HCT116 (cell line): ENCODE measurements at regions not wholly inside any gene's neighbourhood (a gene's known extent, or its start where the extent isn't known, plus 50 kb on each side); places are given as distances from the start of the nearest gene placed in this dataset.

Experiments used
- ATAC-seq: fragments of 200-7000 bp; cut with Tn5 transposase; 2 replicates; pipeline ENCODE4 v1.9.1; 2020; ENCODE audit warnings: mild to moderate bottlenecking, moderate library complexity
- BruUV-seq: library from RNA; stranded (reverse); fragments of 400-500 nt; replicated peaks from 2 replicates; lab custom pipeline; 2021; lab: Mats Ljungman, UMichigan
- CTCF ChIA-PET: fragments of 300-600 bp; sonication (Branson Sonifier 250); formaldehyde crosslinking; loops from one replicate; lab custom pipeline; 2021; ENCODE audit warnings: antibody characterized with exemption; lab: Charles Lee
- POLR2A ChIA-PET: fragments of 300-600, 350-600 bp; sonication (Branson Sonifier 250); formaldehyde crosslinking; loops from one replicate; lab custom pipeline; 2021; ENCODE audit warnings: antibody characterized with exemption; lab: Charles Lee
- RAD21 ChIA-PET, 2 experiments: fragments of 300-600 bp; sonication (Branson Sonifier 250); formaldehyde crosslinking; loops; one replicate each; lab custom pipeline; 2023; ENCODE audit warnings: low total read pairs in 2 of 2; ENCODE audit not compliant: uncharacterized antibody in 2 of 2, unreplicated experiment in 2 of 2, low non-redundant PET in 1 of 2; lab: Charles Lee
- DNase-seq: peaks from one replicate; pipeline ENCODE4 v3.0.0-alpha.2; 2010; ENCODE audit warnings: low read depth, low spot score
- H2AFZ ChIP-seq: fragments of 200-600 bp; shearing (Covaris generic), sonication (generic); 2 replicates; pipeline ENCODE4 v1.6.1; 2017; ENCODE audit warnings: low read depth, mixed run types, mixed read lengths, antibody characterized with exemption, low read length; ENCODE audit not compliant: poor library complexity, severe bottlenecking
- H3K27ac ChIP-seq: 2 replicates; pipeline ENCODE4 v1.5.1; 2012; ENCODE audit warnings: low read depth, low read length
- H3K27me3 ChIP-seq: fragments of 200-600 bp; sonication (generic); 2 replicates; pipeline ENCODE4 v1.6.1; 2016; ENCODE audit warnings: mixed run types, low read length, mixed read lengths; ENCODE audit not compliant: insufficient read depth
- H3K36me3 ChIP-seq, 2 experiments: fragments of 200-500 bp in 1 of 2; fragments of 200-600 bp in 1 of 2; sonication (Bioruptor generic) in 1 of 2; sonication (generic) in 1 of 2; 2 replicates each; pipeline versions ENCODE4 v1.5.1 to v1.6.1; 2014 to 2016; ENCODE audit warnings: low read length in 2 of 2, inconsistent platforms in 1 of 2, mixed read lengths in 1 of 2, mixed run types in 1 of 2; ENCODE audit not compliant: insufficient read depth in 2 of 2, control insufficient read depth in 1 of 2
- H3K4me1 ChIP-seq, 2 experiments: fragments of 200-600 bp in 1 of 2; sonication (generic) in 1 of 2; 2 replicates each; pipeline versions ENCODE4 v1.5.1 to v1.6.1; 2012 to 2017; ENCODE audit warnings: low read length in 2 of 2, inconsistent platforms in 1 of 2, mild to moderate bottlenecking in 1 of 2, mixed read lengths in 1 of 2, mixed run types in 1 of 2, moderate library complexity in 1 of 2; ENCODE audit not compliant: insufficient read depth in 2 of 2, control insufficient read depth in 1 of 2
- H3K4me2 ChIP-seq: fragments of 200-600 bp; sonication (generic); 2 replicates; pipeline ENCODE4 v1.6.1; 2017; ENCODE audit warnings: mixed run types, low read length, mixed read lengths
- H3K4me3 ChIP-seq, 2 experiments: fragments of 200-600 bp in 1 of 2; sonication (generic) in 1 of 2; replicated peaks in 1 of 2; 2 replicates each; pipeline ENCODE4 v1.5.1; 2011 to 2016; ENCODE audit warnings: low read length in 2 of 2, control low read depth in 1 of 2, low read depth in 1 of 2, mild to moderate bottlenecking in 1 of 2, mixed read lengths in 1 of 2, mixed run types in 1 of 2
- H3K79me2 ChIP-seq: fragments of 200-600 bp; sonication (generic); 2 replicates; pipeline ENCODE4 v1.6.1; 2017; ENCODE audit warnings: mild to moderate bottlenecking, mixed run types, low read length, moderate library complexity, mixed read lengths; ENCODE audit not compliant: insufficient read depth
- H3K9ac ChIP-seq: fragments of 200-600 bp; sonication (generic); 2 replicates; pipeline ENCODE4 v1.6.1; 2016; ENCODE audit warnings: low read length, mixed read lengths
- H3K9me2 ChIP-seq: fragments of 200-600 bp; sonication (generic), shearing (Covaris generic); 2 replicates; pipeline ENCODE4 v1.6.1; 2017; ENCODE audit warnings: mixed run types, mild to moderate bottlenecking, moderate library complexity; ENCODE audit not compliant: insufficient read depth
- H3K9me3 ChIP-seq, 2 experiments: fragments of 200-500 bp in 1 of 2; fragments of 200-600 bp in 1 of 2; sonication (Bioruptor generic) in 1 of 2; sonication (generic) in 1 of 2; 2 replicates each; pipeline ENCODE4 v1.6.1; 2014 to 2017; ENCODE audit warnings: low read length in 2 of 2, mixed read lengths in 2 of 2, inconsistent platforms in 1 of 2, low read depth in 1 of 2, mild to moderate bottlenecking in 1 of 2, mixed run types in 1 of 2, moderate library complexity in 1 of 2; ENCODE audit not compliant: control insufficient read depth in 1 of 2, insufficient read depth in 1 of 2
- H4K20me1 ChIP-seq: fragments of 200-600 bp; sonication (generic), shearing (Covaris generic); 2 replicates; pipeline ENCODE4 v1.6.1; 2017; ENCODE audit warnings: mixed run types, mild to moderate bottlenecking, moderate library complexity; ENCODE audit not compliant: insufficient read depth
- EGR1 ChIP-seq: IDR thresholded peaks from 2 replicates; pipeline ENCODE4 v1.6.1; 2012; ENCODE audit warnings: low read depth
- ELF1 ChIP-seq: IDR thresholded peaks from 2 replicates; pipeline ENCODE4 v1.6.1; 2012; ENCODE audit warnings: low read depth, borderline replicate concordance
- EZH2 ChIP-seq: fragments of 200-600 bp; sonication (generic); IDR thresholded peaks from 2 replicates; pipeline ENCODE4 v1.6.1; 2017; ENCODE audit warnings: antibody characterized with exemption, mixed run types
- FOSL1 ChIP-seq: IDR thresholded peaks from 2 replicates; pipeline ENCODE4 v1.6.1; 2012; ENCODE audit warnings: low read depth
- JUND ChIP-seq: IDR thresholded peaks from 2 replicates; pipeline ENCODE4 v1.6.1; 2012
- POLR2AphosphoS5 ChIP-seq: IDR thresholded peaks from 2 replicates; pipeline ENCODE4 v1.6.1; 2011; ENCODE audit warnings: mild to moderate bottlenecking, low read depth, low read length, moderate library complexity
- RAD21 ChIP-seq: IDR thresholded peaks from 2 replicates; pipeline ENCODE4 v1.6.1; 2012; ENCODE audit warnings: low read depth, mild to moderate bottlenecking
- SP1 ChIP-seq: IDR thresholded peaks from 2 replicates; pipeline ENCODE4 v1.6.1; 2012; ENCODE audit warnings: low read depth
- SRF ChIP-seq: IDR thresholded peaks from 2 replicates; pipeline ENCODE4 v1.6.1; 2012; ENCODE audit warnings: low read depth
- TCF7L2 ChIP-seq: IDR thresholded peaks from 2 replicates; pipeline ENCODE4 v1.7.0; 2011; ENCODE audit warnings: borderline replicate concordance, inconsistent platforms; ENCODE audit not compliant: insufficient read depth, insufficient read length; ENCODE audit errors: extremely low read depth
- ZFX ChIP-seq: fragments of 450-650 bp; IDR thresholded peaks from 2 replicates; pipeline ENCODE4 v1.6.1; 2017
- intact Hi-C: fragments of 100-400 bp; cut with micrococcal nuclease; formaldehyde crosslinking; loops from 2 replicates; pipeline ENCODE4 v1.10.0; 2022
- TF ChIP-seq, protein P1 (sequence below), 3 experiments: fragments of 200-600 bp in 1 of 3; sonication (generic) in 1 of 3; IDR thresholded peaks in 2 of 3; conservative IDR thresholded peaks in 1 of 3; 2 replicates each; pipeline ENCODE4 v1.5.1; 2012 to 2017; ENCODE audit warnings: low read depth in 2 of 3, low read length in 2 of 3, antibody characterized with exemption in 1 of 3, borderline replicate concordance in 1 of 3, control low read depth in 1 of 3, mild to moderate bottlenecking in 1 of 3, mixed read lengths in 1 of 3, mixed run types in 1 of 3, moderate library complexity in 1 of 3; ENCODE audit not compliant: insufficient read depth in 1 of 3

DNA sequence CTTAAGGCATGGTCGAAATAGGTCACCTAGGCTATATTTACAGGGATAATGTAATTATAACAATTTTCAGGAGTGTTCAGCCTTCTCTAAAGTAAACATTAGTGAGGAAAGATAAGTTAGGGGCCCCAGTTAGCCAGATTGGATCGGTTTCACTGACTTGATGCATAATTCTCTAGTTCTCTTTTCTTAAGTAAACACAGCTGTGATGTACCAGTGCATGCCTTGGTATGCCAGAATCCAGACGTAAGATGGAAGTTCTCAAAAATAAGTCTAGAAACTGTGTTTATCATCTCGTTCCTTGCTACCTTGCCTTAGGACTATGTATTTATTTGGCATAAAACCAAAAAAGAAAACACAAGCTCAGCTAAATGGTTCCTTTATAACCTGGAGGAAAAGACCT is 442.2 kb upstream of the CLINT1 start:
- Histone ChIP-seq H3K4me3 (no peak overlapping the region), H3K9ac (no peak overlapping the region), H3K4me1 (no peaks in the 10 kb centered on the region), H3K36me3 (no peaks in the 10 kb centered on the region), H3K9me2 (no peaks in the 10 kb centered on the region), H3K27me3 (peaks cover 13% of the 10 kb centered on the region), H3K9me3 (no peaks in the 10 kb centered on the region), H2AFZ (no peak overlapping the region), H4K20me1 (no peaks in the 10 kb centered on the region), H3K27ac (no peak overlapping the region), H3K4me2 (no peak overlapping the region), H3K79me2 (no peaks in the 10 kb centered on the region)
- no TSS peak for BruUV-seq
- TF ChIP-seq JUND (no peak), SP1 (no peak), EGR1 (no peak)
- DNase-seq, result no peak
- POLR2A ChIA-PET, result no interaction called here
- intact Hi-C loops, result no loop called here
- CTCF ChIA-PET, result no interaction called here
- no peak for ATAC-seq
- RAD21 ChIA-PET, result no interaction called here

DNA sequence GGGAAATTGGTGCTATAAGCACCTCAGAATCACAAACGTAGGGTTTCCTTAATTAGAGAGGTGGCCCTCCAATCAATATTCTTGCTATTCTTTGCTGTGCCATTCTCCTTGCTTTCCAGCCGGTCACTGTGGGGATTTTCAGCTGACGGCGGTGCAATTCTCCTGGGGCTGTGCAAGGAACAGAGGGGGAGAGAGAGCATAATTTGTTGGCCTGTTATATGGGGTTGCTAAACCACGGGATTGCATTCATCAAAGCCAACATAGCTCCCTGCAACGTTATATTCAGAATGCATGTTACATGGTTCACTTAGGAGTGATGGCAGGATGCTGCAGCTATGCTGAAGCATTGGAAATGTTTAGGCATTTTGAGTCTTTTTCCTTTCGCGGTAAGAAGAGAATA is 441.3 kb upstream of the CLINT1 start:
- DNase-seq, result no peak
- ChIA-PET RAD21 (no interaction called here), POLR2A (no interaction called here), CTCF (no interaction called here)
- Histone ChIP-seq H3K9me2 (no peaks in the 10 kb centered on the region), H2AFZ (no peak overlapping the region), H3K4me3 (no peak overlapping the region), H3K4me1 (no peaks in the 10 kb centered on the region), H3K27me3 (peaks cover 13% of the 10 kb centered on the region), H3K9ac (no peak overlapping the region), H3K9me3 (no peaks in the 10 kb centered on the region), H3K36me3 (no peaks in the 10 kb centered on the region), H3K4me2 (no peak overlapping the region), H4K20me1 (no peaks in the 10 kb centered on the region), H3K27ac (no peak overlapping the region), H3K79me2 (no peaks in the 10 kb centered on the region)
- TF ChIP-seq POLR2AphosphoS5, result no peak
- TF ChIP-seq ELF1, result no peak
- no peak for TF ChIP-seq FOSL1
- TF ChIP-seq RAD21, result no peak
- no peak for TF ChIP-seq SRF
- no peak for TF ChIP-seq TCF7L2
- no peak for TF ChIP-seq ZFX
- TF ChIP-seq EZH2, result no peak
- TF ChIP-seq EGR1, result no peak
- TF ChIP-seq, protein P1, sequence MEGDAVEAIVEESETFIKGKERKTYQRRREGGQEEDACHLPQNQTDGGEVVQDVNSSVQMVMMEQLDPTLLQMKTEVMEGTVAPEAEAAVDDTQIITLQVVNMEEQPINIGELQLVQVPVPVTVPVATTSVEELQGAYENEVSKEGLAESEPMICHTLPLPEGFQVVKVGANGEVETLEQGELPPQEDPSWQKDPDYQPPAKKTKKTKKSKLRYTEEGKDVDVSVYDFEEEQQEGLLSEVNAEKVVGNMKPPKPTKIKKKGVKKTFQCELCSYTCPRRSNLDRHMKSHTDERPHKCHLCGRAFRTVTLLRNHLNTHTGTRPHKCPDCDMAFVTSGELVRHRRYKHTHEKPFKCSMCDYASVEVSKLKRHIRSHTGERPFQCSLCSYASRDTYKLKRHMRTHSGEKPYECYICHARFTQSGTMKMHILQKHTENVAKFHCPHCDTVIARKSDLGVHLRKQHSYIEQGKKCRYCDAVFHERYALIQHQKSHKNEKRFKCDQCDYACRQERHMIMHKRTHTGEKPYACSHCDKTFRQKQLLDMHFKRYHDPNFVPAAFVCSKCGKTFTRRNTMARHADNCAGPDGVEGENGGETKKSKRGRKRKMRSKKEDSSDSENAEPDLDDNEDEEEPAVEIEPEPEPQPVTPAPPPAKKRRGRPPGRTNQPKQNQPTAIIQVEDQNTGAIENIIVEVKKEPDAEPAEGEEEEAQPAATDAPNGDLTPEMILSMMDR (IDR thresholded peaks at IDR 0.05 in 2 of 3, conservative IDR thresholded peaks at IDR 0.05 in 1 of 3; ENCODE audit: borderline replicate concordance in 1 of 3, insufficient read depth in 1 of 3, low read depth in 2 of 3, low read length in 2 of 3), result no peak
- no peak for ATAC-seq
- intact Hi-C loops, result no loop called here
- BruUV-seq, result no TSS peak
